Skeletal muscle satellite cell (primary cell): ENCODE measurements at regions not wholly inside any gene's neighbourhood (a gene's known extent, or its start where the extent isn't known, plus 50 kb on each side); places are given as distances from the start of the nearest gene placed in this dataset.

Experiments
- H3K27me3 ChIP-seq: 2 replicates; pipeline ENCODE4 v1.7.0; 2013; ENCODE audit warnings: low read length; ENCODE audit not compliant: control insufficient read depth, insufficient read depth
- H3K36me3 ChIP-seq: 2 replicates; pipeline ENCODE4 v1.7.0; 2013; ENCODE audit warnings: mild to moderate bottlenecking, control low read depth, low read length; ENCODE audit not compliant: insufficient read depth
- H3K4me1 ChIP-seq: 2 replicates; pipeline ENCODE4 v1.7.0; 2013; ENCODE audit warnings: low read length; ENCODE audit not compliant: control insufficient read depth, insufficient read depth
- H3K4me2 ChIP-seq: 2 replicates; pipeline ENCODE4 v1.7.0; 2013; ENCODE audit warnings: mild to moderate bottlenecking, low read length
- H3K4me3 ChIP-seq: 2 replicates; pipeline ENCODE4 v1.7.0; 2013; ENCODE audit warnings: low read length
- H3K9ac ChIP-seq: 2 replicates; pipeline ENCODE4 v1.7.0; 2013; ENCODE audit warnings: mild to moderate bottlenecking, low read depth, low read length, moderate library complexity
- H3K9me3 ChIP-seq: replicated peaks from 2 replicates; pipeline ENCODE4 v1.7.0; 2013; ENCODE audit warnings: mild to moderate bottlenecking, control low read depth, low read length

- H3K4me3 ChIP-seq: no peak overlapping the region
- H3K36me3 ChIP-seq: no peaks in the 10 kb centered on the region
- H3K9me3 ChIP-seq: no peaks in the 10 kb centered on the region
- H3K27me3 ChIP-seq: peaks cover 7% of the 10 kb centered on the region
- no peak overlapping the region for H3K4me2 ChIP-seq
- no peak overlapping the region for H3K9ac ChIP-seq
- no peaks in the 10 kb centered on the region for H3K4me1 ChIP-seq
Measured at GRCh38 chr6:84916704-84917103, 152.3 kb upstream of the TBX18 start.

GRCh38 chr6:84912472-84913322 is 148.3 kb upstream of the TBX18 start:
- Histone ChIP-seq H3K9ac (no peak overlapping the region), H3K9me3 (no peaks in the 10 kb centered on the region), H3K4me3 (no peak overlapping the region)

GRCh38 chr6:84910906-84911607 is 146.7 kb upstream of the TBX18 start:
- Histone ChIP-seq H3K9ac (no peak overlapping the region), H3K27me3 (no peaks in the 10 kb centered on the region), H3K4me1 (no peaks in the 10 kb centered on the region), H3K4me2 (no peak overlapping the region), H3K9me3 (no peaks in the 10 kb centered on the region), H3K4me3 (no peak overlapping the region), H3K36me3 (no peaks in the 10 kb centered on the region)

More at GRCh38 chr6:84912472-84913322, 148.3 kb upstream of the TBX18 start:
- no peaks in the 10 kb centered on the region for H3K36me3 ChIP-seq
- H3K27me3 ChIP-seq: no peaks in the 10 kb centered on the region
- H3K4me1 ChIP-seq: no peaks in the 10 kb centered on the region
- H3K4me2 ChIP-seq: no peak overlapping the region

GRCh38 chr6:84908304-84908904 is 144.0 kb upstream of the TBX18 start:
- no peak overlapping the region for H3K9ac ChIP-seq

GRCh38 chr6:84906514-84906913 is 142.1 kb upstream of the TBX18 start:
- Histone ChIP-seq H3K27me3 (no peaks in the 10 kb centered on the region), H3K4me2 (no peak overlapping the region), H3K9me3 (no peaks in the 10 kb centered on the region), H3K4me3 (no peak overlapping the region), H3K9ac (no peak overlapping the region), H3K36me3 (no peaks in the 10 kb centered on the region), H3K4me1 (no peaks in the 10 kb centered on the region)

More at GRCh38 chr6:84908304-84908904, 144.0 kb upstream of the TBX18 start:
- no peaks in the 10 kb centered on the region for H3K36me3 ChIP-seq
- no peaks in the 10 kb centered on the region for H3K4me1 ChIP-seq
- no peaks in the 10 kb centered on the region for H3K9me3 ChIP-seq
- no peaks in the 10 kb centered on the region for H3K27me3 ChIP-seq
- no peak overlapping the region for H3K4me2 ChIP-seq
- no peak overlapping the region for H3K4me3 ChIP-seq

- no peaks in the 10 kb centered on the region for H3K27me3 ChIP-seq
- H3K9ac ChIP-seq: no peak overlapping the region
- no peaks in the 10 kb centered on the region for H3K9me3 ChIP-seq
- H3K36me3 ChIP-seq: no peaks in the 10 kb centered on the region
- H3K4me3 ChIP-seq: no peak overlapping the region
- H3K4me2 ChIP-seq: no peak overlapping the region
- no peaks in the 10 kb centered on the region for H3K4me1 ChIP-seq
Measured at GRCh38 chr6:84905823-84906222, 141.4 kb upstream of the TBX18 start.

- no peak overlapping the region for H3K4me3 ChIP-seq
- H3K27me3 ChIP-seq: no peaks in the 10 kb centered on the region
- H3K36me3 ChIP-seq: no peaks in the 10 kb centered on the region
- H3K4me2 ChIP-seq: no peak overlapping the region
- no peaks in the 10 kb centered on the region for H3K9me3 ChIP-seq
- H3K4me1 ChIP-seq: peaks cover 18% of the 10 kb centered on the region
- H3K9ac ChIP-seq: no peak overlapping the region
Measured at GRCh38 chr6:84902354-84902928, 138.0 kb upstream of the TBX18 start.

GRCh38 chr6:84897988-84898594 is 133.7 kb upstream of the TBX18 start:
- H3K9ac ChIP-seq: no peak overlapping the region
- no peaks in the 10 kb centered on the region for H3K9me3 ChIP-seq
- no peaks in the 10 kb centered on the region for H3K36me3 ChIP-seq
- H3K4me2 ChIP-seq: peak overlapping the region; percentile 53
- no peak overlapping the region for H3K4me3 ChIP-seq
- peaks cover 27% of the 10 kb centered on the region for H3K4me1 ChIP-seq
- H3K27me3 ChIP-seq: no peaks in the 10 kb centered on the region

- Histone ChIP-seq H3K4me1 (peaks cover 36% of the 10 kb centered on the region), H3K9ac (no peak overlapping the region), H3K4me2 (no peak overlapping the region), H3K27me3 (no peaks in the 10 kb centered on the region), H3K36me3 (no peaks in the 10 kb centered on the region), H3K4me3 (no peak overlapping the region), H3K9me3 (no peaks in the 10 kb centered on the region)
Measured at GRCh38 chr6:84897011-84897410, 132.6 kb upstream of the TBX18 start.

GRCh38 chr6:84892671-84893070 is 128.3 kb upstream of the TBX18 start:
- H3K36me3 ChIP-seq: no peaks in the 10 kb centered on the region
- H3K9me3 ChIP-seq: no peaks in the 10 kb centered on the region
- H3K27me3 ChIP-seq: no peaks in the 10 kb centered on the region

More at GRCh38 chr6:84892671-84893070, 128.3 kb upstream of the TBX18 start:
- H3K4me3 ChIP-seq: no peak overlapping the region
- H3K9ac ChIP-seq: peak overlapping the region; percentile 10
- peaks cover 21% of the 10 kb centered on the region for H3K4me1 ChIP-seq
- H3K4me2 ChIP-seq: peak overlapping the region; percentile 33
